ENCODE measurements at regions not wholly inside any gene's neighbourhood (a gene's known extent, or its start where the extent isn't known, plus 50 kb on each side); places are given as distances from the start of the nearest gene placed in this dataset.
"Not testable (repeated sequence)": the region's sequence is repeated elsewhere in the genome, so short reads cannot be mapped to it uniquely, and the experiment has no call there.

DNA sequence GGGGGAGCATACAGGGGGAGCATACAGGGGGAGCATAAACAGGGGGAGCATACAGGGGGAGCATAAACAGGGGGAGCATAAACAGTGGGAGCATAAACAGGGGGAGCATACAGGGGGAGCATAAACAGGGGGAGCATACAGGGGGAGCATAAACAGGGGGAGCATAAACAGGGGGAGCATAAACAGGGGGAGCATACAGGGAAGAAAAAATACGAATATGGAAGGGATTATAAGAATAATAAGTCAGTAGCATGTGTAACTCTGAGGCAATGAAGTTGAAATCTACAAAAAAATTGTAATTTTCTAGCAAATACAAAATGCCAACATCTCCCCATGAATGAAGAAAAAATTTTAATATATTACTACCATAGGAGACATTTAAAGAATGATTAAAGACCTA lies 101.3 kb upstream of the FOXQ1 start:
- not testable (repeated sequence) for DNase-seq (ENCODE audit: extremely low read depth in 1 of 11, low read depth in 9 of 11, low spot score in 4 of 11)

DNA sequence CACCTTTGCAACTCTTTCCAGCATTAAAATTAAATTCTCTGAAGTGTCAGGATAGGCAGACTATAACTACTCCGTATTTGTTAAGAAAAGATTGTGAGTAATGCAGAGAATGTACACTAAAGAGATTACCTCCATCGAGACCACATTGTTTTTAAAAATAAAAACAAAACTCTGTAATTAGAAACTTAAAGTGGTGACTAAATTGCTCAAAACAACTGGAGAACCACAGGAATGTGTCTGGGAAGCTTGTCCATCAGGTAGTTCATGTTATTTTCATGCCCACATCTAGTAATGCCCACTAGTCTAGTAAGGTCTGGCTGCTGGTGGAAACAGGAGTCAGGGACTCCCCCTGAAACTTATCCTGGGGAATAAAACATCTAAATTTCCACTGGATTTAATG lies 103.0 kb upstream of the FOXQ1 start:
- DNase-seq (ENCODE audit: extremely low read depth in 1 of 11, low read depth in 9 of 11, low spot score in 4 of 11) = no peak

DNA sequence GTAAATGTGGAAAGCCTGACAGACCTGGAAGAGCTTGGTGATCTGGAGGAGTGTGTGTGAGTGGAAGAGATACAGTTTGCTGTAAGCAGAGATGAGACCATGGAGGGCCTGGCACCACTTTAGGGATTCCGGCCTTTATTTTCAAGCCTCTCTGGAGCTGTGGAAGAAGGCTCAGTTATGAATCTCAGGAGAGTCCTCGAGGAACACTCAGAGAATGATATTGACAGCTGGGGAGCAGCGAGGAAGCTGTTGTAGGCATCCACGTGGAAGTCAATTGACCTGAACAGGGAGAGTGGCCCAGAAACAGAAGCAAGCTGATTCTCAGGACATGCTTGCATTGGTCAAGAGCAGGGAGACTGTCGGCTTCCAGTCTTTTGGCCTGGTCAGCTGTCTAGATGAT lies 108.4 kb upstream of the FOXQ1 start:
- no peak for DNase-seq (ENCODE audit: extremely low read depth in 1 of 11, low read depth in 9 of 11, low spot score in 4 of 11)

DNA sequence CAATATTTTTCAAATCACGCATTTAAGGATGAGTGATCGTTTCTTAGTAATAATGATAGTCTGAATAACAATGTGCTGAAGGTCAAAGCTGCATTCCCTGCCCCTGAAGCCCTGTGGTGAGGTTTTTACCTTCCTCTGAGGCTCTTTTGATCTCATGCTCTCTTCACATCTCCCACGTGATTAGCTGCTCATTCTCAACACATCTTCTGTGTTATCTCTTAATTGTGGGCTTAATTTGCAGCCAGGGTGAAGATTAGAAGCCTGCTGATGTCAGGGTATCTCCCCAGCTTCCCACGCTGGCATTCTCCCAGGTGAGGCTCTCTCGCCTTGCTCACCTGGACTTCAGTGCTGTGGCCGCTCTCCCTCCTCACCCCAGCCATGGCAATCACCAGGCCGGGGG lies 109.7 kb upstream of the FOXQ1 start:
- no peak for DNase-seq (ENCODE audit: extremely low read depth in 1 of 11, low read depth in 9 of 11, low spot score in 4 of 11)

DNA sequence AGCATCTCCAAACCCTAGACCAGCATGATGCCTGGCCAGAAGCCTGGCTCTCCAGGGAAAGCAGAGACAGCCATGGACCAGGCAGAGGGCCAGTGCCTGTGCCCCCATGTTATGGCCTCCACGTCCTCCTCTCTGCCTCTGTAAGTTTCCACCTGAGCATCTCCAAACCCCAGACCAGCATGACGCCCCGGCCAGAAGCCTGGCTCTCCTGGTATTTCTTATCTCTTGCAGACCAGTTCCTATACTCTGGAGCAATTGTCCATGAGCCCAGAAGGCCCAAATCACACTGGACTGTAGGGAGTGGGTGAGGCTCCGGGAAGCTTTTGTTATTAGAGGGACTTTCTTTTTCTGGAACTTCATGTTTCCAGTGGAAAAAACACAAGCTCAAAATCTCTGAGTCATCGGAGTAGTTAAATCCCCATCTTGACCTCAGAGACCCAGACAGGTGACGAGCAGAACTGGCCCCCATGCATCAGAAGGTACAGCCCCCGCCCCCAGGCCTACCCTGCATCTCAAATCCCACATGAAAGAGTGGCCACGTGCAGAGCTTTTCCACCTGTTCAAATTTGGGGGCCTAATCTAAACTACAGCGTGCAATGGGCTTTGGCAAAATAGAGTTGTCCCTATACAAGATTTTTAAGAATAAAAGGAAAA lies 110.2 kb upstream of the FOXQ1 start:
- DNase-seq (ENCODE audit: extremely low read depth in 1 of 11, low read depth in 9 of 11, low spot score in 4 of 11) = no peak

DNA sequence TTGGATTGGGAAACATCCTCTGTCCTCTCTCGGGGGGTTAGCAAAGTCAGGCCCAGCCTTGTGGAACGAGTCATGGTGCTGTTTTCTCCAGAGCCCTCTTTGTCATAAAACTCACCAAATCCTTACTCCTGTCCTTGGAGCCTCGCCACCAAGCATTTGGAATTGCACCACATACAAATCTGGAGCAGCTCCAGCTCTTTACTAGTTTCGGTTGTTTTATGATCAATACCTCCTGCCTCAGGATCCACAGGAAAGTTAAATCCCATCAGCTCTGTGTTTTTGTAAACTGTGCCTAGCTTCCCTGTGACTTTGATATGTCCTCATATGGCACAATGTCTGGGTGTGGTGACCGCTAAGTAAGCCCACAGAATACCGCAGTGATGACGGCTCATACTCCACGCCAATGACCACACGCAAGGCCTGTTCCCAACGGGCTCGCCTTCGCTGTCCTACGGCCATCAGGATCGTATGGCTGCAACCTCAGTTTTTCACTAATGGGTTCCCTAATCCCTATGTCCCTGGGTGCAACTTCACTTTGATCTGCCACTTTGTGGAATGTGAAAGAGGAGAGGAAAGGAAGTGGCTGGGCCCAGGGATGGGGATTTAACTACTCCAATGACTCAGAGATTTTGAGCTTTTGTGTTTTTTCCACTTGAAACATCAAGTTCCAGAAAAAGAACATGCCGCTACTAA lies 111.3 kb upstream of the FOXQ1 start:
- no peak for DNase-seq (ENCODE audit: extremely low read depth in 1 of 11, low read depth in 9 of 11, low spot score in 4 of 11)

DNA sequence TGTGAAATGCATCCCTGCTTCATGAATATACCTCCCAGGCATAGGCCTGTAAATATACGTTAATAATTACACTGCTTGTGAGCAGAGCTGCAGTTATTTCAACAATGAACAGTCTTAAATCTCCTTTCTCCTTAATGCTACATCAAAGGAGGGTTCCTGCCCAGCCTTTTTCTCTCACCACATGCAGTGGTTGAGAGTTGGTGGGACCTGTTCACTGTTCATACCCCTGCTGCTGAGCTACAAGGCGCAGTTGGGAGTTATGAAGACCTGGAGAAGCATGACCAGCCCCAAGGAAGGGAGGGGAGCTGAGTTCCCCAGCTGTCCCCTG lies 111.9 kb upstream of the FOXQ1 start:
- DNase-seq (ENCODE audit: extremely low read depth in 1 of 11, low read depth in 9 of 11, low spot score in 4 of 11) = peak in 2 of 11 donors; percentile 13 to 26

DNA sequence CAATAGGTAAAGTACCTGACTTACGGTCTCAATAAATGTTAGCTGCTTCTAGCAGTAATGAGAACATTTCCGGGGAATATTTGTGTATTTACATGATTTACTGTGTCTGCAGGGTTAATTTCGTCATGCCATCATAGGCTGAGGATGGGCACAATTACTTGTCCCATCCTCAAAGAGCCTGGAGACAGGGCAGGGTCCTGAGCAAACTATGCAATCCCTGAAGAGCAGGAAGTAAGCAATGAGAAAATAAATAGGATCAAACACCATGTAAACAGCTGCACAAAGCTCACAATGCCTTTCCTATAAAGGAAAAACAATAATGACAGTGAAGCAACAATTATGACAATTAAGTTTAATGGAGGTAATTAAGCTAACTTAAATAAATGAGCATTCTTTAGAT lies 114.6 kb upstream of the FOXQ1 start:
- no peak for DNase-seq (ENCODE audit: extremely low read depth in 1 of 11, low read depth in 9 of 11, low spot score in 4 of 11)

DNA sequence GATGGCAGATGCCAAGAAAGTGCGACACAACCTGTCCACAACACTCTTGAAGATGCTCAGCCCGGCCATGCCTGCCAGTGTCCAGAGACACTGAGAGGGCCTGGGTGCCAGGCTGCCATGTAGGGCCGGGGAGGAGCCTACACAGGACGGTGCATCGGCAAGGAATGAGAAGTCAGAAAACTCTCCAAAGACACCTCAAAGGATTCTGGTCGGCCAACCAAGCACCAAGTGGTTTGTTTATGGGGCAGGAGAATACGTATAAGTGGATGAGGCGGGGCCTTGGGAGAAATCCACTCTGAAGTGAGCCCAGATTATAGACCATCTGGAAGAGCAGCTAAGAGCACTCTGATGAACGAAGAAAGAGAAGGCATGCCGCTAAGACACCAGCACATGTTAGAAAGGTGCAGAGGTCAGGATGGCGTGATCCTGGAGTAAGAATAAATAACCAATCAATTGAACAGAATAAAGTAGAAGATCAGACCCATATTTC lies 120.7 kb upstream of the FOXQ1 start:
- DNase-seq (ENCODE audit: extremely low read depth in 1 of 11, low read depth in 9 of 11, low spot score in 4 of 11) = no peak

DNA sequence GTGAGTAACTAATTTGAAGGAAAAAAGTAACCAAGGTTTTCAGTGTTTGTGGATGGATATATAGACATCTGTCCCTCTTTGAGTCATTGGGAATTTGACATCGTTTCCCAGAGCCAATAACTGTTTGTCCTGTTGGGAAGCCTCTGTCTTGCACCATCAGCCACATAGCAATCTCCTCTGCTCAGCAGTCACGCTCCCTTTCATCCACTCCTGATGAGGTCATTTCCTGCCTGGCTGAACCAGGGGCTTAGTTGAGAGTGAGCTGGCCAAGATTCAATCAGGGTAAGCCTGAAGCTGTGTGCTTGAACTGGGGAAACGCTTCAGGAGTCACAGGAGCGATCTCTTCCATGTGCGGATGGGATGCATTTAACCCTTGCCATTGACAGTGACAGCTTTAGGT lies 121.5 kb upstream of the FOXQ1 start:
- DNase-seq (ENCODE audit: extremely low read depth in 1 of 11, low read depth in 9 of 11, low spot score in 4 of 11) = peak; percentile 22 to 82 (median 52)

DNA sequence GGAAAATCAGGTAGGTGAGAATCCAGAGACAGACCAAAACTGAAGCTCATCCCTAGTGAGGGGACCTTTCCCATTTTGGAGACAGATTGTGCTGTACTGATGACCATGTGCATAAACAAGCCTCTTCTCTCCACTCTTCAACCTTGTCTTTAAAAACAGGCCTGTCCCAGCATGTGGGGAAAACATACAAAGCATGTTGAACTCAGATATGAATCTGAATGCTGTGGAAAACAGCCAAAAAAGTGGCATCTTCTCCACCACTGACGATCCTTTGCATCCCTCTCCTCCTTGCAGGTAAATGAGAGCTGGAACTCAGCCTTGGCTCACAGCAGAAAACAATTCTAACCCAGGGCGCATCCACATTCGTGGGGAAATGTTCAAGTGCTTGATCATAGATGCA lies 123.7 kb upstream of the FOXQ1 start:
- no peak for DNase-seq (ENCODE audit: extremely low read depth in 1 of 11, low read depth in 9 of 11, low spot score in 4 of 11)

DNA sequence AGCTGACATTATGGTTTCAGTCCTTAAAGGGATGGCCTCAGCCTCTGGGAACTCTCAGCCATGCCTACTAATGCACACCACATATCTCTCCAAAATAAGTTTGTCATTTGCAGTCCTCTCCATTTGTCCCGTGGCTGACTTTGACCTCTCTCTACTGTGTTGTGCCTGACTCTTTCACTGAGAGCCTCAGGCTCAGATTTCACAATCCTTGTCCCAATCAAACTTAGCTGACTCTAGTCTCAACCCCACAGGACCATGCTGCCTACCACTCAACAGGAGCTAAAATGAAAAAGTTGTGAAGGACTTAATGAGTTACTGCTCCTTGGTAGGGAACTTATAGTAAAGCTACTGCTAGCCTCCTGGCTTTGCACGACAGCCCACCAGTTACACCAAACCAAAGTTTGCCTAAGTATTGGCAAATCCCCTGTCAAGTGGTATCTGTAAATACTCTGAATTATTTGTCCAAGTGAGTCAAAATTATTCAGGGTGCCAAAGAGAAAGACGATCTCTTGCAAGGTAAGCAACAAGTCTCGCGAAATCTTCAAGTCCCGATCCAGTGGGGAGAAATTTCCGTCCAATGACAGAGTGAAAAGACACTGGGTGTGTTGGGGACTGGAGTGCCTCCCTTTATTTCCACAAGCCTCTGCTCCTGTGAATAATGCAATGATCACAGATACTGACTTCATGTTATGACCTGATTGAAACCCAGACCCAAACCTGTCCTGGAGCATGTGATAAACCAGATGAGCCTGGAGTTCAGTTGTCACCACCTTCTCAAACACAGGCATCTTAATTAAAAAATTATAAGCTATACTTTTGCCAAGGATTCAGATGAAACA lies 124.4 kb upstream of the FOXQ1 start:
- no peak for DNase-seq (ENCODE audit: extremely low read depth in 1 of 11, low read depth in 9 of 11, low spot score in 4 of 11)

DNA sequence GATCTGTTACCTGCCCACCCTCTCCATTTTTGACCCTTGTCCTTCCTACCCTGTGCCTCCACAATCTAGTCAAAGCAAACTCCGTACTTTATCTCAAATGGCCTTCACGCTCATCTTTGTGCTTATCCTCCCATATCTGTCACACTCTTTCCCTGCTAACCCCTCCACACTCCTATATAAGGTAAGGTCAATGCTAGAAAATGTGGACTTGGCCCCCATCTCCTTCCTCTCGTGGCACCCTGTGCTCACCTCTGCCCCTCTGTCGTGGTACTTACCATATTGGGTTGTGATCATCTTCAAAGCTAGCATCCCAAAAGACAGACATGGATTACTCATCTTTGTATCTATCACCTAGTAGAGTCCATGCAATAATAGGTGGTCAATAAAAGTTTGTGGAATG lies 127.6 kb upstream of the FOXQ1 start:
- DNase-seq (ENCODE audit: extremely low read depth in 1 of 11, low read depth in 9 of 11, low spot score in 4 of 11) = no peak

DNA sequence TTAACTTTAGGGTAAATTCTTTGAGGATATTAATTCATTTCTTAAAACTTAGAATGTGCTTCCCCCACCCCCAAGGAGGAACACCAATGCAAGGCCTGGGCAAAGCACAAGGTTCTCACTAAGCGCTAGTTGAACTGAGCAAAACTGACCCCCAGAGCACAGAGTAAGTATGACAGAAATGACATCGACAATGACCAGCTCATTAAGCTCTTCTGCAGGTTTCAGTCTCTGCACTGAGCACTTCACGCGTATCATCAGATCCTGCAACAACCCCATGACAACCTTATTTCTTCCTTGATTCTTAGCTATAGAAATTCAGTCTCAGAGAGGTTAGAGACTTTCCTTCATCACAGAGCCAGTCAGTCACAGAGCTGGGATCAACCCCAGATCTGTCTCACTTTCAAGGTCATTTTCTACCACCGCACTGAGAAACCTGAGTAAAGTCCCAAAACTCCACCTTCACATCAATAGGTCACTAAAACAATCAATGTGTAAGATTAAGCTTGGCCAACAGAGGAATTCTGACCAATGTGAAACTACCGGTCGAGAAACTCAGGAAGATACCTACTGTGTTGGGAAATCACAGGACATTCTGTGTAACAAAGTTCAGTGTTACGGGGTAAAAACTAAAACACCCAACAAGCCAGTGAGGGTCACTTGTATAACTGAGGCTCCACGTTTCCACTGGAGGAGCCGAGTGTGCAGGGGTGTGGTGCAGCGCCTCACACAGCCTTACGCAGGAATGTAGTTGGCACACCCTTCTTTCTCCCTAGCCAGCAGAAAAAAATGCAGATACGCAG lies 129.0 kb upstream of the FOXQ1 start:
- DNase-seq (ENCODE audit: extremely low read depth in 1 of 11, low read depth in 9 of 11, low spot score in 4 of 11) = no peak

DNA sequence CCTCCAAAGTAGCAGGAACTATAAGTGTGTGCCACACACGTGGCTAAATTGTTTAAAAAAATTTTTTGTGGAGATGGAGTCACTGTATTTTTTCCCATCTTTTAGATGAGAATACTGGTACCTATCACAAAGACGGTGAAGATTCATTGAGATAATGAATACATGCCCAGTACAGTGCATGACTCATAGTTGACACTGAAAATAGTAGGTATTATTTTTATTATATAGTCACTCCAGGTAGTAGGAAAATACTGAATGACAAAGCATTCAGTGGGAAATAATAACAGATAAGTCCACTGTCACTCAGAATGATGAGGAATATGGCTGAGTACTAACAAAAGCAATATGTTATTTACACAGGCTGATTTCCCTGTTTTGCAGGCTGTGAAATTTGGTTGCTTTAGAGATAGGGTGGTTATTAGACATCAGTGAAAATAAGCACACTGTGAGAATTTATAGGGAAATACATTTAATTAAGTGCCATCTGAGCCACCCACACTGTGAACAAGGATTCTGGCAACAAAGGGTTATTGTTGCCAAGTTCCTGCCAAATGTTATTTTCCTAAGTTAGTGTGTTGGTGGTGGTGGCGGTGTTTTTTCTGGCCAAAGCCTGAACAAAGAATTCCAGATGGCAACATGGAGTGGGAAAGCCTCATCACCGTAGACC lies 129.8 kb upstream of the FOXQ1 start:
- no peak for DNase-seq (ENCODE audit: extremely low read depth in 1 of 11, low read depth in 9 of 11, low spot score in 4 of 11)

DNA sequence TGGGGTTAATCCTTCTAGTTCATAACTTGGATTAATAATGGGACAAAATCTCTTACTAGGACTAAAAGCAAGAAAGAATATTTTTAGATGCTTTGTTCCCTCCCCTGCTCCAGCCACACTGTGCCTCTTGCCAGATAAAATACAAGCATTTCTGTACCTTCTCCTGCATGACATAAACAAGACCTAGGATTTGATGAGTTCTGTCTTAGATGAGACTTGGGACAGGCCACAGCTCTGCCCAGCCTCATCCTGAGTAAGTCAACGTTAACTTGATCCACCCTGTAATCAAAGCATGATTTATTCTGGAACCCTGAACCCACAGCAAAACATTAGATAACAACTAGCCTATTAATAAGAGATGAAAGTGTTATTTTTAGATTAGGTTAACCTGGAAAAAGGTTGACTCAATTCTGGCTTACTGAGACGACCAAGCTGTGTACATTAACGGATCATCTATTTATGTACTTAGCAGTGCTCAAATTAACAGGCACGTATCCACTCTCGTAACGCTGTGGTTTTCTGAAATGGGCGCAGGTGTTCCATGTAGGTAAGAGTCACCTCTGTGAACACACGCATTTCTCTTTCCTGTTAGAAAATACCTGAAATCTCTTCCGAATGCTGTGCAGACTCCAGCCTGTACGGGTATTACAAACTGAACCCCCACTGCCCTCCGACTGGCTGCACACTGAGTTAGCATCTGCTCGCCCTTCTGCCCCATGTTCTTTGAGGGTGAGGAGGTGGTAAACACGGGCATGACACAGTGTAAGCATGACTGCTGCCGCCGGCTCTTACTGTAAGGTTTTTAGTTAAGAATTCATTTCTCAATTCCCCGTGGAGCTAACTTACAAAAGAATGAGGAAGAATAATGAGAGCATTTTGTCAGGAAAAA lies 132.1 kb upstream of the FOXQ1 start:
- DNase-seq (ENCODE audit: extremely low read depth in 1 of 11, low read depth in 9 of 11, low spot score in 4 of 11) = no peak

DNA sequence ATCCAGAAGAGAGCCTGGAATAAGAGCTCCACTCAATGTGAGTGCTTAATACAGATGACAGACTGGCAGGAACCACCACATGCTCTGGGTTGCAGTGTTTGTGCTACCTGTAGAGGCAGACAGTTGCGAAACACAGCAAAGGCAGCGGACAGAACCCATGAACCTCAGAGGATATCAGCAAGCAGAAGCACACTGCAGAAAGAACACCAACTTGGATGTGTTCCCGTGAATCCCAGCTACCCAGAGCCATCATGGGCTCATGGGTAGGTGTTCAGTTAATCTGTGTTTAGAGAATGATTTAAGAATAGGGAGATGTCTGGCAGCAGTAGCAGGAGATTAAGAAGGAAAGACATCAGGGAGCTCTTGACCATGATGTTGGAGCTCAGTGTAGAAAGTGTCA lies 133.3 kb upstream of the FOXQ1 start:
- no peak for DNase-seq (ENCODE audit: extremely low read depth in 1 of 11, low read depth in 9 of 11, low spot score in 4 of 11)

DNA sequence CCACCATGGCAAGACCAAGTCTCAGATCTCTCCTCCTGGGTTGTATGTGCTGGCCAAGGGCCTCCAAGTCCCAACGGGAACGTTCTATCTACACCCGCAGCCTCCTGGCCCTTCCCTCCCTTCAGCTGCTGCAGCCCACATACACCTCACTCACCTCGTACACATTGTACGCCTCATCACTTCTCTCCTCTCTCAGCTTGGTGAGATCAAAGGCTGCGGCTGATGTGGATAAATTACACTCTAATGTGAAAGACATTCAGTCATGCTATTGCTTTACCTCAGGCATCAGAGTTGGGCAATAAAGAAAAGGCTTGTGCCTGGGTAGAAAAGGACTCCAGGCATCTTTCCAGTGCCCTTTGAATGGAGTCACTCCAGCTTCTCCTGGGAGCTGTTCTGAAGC lies 135.3 kb upstream of the FOXQ1 start:
- peak in 6 of 11 donors; percentile 17 to 46 (median 36) for DNase-seq (ENCODE audit: extremely low read depth in 1 of 11, low read depth in 9 of 11, low spot score in 4 of 11)

Data from renal cortex interstitium (tissue), 11 donors.